HG03159 (cell line): ENCODE measurements at regions not wholly inside any gene's neighbourhood (a gene's known extent, or its start where the extent isn't known, plus 50 kb on each side); places are given as distances from the start of the nearest gene placed in this dataset.
"Not testable (repeated sequence)": the region's sequence is repeated elsewhere in the genome, so short reads cannot be mapped to it uniquely, and the experiment has no call there.

Experiments
- ATAC-seq: cut with Tn5 transposase; IDR thresholded peaks from one replicate; pipeline ENCODE4 v1.9.1; 2021; ENCODE audit warnings: mild to moderate bottlenecking, moderate library complexity; ENCODE audit not compliant: unreplicated experiment

GRCh38 chr4:112940336-112940735 lies 109.1 kb upstream of the ANK2 start:
- no peak for ATAC-seq

DNA sequence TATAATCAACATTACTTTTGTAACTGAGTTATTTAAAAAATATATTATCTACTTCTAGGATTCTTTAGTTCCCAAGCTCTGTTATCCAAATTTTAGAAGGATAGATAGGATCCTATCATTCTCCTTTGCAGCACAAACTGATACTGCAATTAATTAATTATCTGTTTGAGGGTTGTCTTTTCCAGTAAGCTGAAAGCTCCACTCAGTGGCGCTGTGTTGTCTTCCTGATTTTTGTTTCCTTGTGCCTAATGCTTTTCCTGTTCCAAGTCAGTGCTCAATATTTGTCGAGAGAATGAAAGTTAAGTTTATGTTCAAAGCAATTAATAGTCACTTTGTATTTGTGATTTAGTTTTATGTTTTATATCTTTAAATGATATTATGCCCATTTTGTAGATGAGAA lies 107.4 kb upstream of the ANK2 start:
- ATAC-seq = no peak

DNA sequence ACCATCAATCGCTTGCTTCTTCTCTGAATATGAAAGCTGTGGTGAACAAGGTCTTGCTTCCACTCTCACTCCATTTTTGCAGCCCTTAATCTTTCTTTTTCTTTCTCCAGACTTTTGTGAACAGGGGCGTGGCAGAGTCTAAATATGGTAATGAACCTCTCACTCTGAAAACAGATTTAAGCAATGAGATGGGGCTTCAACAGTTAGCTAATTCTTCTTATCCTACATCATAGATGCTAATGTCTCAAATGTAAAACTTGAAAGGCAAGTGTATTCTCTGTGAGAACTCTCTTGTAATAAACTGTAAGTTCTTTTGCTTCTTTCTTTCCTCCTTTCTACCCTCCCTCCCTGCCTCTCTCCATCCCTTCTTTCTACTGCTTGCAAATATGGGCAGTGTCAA lies 106.5 kb upstream of the ANK2 start:
- no peak for ATAC-seq

DNA sequence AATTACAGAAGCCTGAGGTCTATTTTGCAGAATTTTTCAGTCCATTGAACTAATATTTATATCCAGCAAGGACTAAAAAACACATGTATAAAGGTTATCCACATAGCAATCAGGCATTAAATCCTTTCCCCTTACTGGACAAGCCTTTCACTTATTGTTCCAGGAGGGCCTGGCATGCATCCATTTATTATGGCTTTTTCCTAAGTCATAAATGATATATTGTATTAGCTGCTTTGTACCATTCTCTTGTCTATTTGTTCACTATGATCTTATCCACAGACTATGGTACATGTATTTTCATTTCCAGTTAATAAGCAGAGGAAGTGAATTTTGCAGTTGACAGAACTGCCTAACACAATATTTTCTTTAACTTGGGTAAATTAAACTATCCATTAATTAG lies 105.4 kb upstream of the ANK2 start:
- ATAC-seq = no peak

GRCh38 chr4:112946127-112946526 lies 103.3 kb upstream of the ANK2 start:
- ATAC-seq = no peak

- ATAC-seq = no peak
Observed at GRCh38 chr4:112947616-112948015, 101.8 kb upstream of the ANK2 start.

DNA sequence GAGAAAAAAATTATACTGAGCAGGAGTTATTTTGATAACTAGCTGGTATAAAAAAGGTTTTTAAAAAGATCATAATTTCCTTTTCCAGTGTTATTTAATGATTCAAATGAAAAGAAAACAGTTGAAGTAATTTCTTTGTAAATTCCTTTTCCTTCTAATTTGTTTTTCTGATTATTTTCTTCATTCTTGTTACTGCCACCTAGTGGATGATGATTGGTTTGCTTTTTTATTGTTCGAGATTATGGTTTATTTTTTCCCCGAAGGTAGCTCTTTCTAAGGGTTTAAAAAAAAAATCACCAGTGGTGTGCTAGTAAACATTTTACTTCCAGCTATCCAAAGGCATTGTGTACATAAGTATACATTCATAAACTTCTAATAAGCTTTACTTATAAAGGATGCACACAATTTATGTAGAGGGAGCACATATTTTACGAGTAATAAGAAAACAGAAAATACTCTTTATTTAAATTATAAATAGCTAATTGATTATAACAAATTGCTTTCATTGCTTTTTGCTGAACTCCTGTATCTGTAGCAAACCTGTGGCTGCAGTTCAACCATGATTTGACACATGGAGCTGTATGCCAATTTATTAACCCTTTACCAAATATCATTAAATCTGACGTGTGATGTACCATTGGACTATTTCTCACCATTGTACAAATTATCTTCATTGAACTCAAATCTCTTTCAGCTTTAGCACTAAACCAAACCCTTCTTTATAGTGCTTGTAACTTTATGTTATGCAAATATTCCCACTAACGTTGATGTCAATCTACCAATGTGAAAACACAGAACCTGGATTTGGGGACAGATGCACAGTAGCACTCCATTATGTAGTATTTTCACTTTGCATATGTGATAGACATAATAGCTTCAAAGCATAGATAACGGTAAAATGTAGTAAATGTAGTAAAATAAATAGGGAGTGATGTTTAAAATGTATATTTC lies 97.8 kb upstream of the ANK2 start:
- ATAC-seq = no peak

- no peak for ATAC-seq
Observed at GRCh38 chr4:112952313-112952700, 97.1 kb upstream of the ANK2 start.

DNA sequence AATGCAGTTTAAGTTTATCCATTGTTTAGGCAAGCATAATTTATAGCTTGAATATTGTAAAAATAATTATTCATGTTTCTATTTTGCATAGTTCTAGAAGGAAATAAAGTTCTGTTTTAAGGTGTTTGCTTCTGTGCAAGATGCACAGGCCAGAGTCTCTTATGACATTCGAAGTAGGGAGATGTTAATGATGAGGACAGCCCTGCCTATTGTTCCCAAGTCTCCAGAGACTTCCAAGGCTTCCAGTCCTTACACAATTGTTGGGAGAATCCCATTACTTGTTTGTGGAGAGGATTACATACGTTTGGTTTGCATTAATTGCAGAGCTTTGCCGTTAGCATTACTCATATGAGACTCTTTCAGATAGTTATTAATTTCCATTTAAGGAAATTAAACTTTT lies 96.2 kb upstream of the ANK2 start:
- no peak for ATAC-seq

GRCh38 chr4:112954286-112954685 lies 95.2 kb upstream of the ANK2 start:
- no peak for ATAC-seq

DNA sequence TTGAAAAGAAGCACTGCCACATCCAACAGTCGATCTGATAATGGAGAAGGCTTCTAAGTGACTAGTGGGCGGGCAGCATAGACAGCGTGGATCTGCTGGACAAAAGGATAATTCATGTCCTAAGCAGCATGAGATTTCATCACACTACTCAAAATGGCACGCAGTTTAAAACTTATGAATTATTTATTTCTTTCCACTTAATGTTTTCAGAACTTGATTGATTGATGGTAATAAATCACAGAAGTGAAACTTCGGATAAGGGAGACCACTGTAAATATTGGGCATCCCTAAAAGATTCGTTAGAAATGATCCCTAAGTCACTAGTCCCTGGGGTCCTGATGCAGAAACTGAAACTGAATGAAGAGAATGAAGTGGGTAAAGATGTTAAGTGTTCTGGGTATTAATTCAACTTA lies 93.0 kb upstream of the ANK2 start:
- ATAC-seq = no peak

- not testable (repeated sequence) for ATAC-seq
Observed at GRCh38 chr4:112957764-112958163, 91.7 kb upstream of the ANK2 start.

DNA sequence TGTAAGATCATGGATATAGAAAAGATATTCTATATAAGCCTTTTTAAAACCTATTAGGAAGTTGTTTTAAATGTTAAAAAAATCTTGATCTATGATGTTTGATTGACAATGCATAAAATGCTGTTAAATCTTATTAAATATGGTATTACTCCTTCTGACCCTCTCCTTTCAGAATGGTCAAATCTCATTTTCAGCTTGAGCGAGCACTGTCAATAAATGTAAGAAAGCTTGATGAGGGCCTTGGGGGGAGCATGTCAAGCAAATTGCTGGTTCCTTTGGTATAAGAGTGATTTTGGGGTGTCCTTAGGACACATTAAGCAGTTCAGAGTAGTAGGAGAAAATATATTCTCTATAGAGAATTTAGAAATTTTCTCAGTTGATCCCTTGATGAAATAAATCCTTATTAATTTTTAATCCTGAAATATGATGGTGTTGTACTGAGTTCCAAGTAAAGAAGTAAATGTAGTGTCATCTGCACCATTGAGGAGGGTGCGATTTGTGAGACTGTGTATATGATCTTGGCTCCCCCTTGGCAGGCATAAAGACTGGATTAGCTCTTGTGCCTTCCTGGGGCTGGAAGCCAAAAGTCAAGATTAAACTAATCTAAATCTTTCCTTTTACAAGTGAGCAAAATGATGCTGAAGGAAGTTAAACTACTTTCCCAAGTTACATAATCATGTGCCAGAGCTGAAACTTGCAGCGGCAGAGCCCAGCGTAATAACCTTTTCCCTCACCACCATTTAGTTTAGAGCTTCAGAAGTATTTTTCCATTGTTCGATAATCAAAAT lies 82.6 kb upstream of the ANK2 start:
- ATAC-seq = no peak

DNA sequence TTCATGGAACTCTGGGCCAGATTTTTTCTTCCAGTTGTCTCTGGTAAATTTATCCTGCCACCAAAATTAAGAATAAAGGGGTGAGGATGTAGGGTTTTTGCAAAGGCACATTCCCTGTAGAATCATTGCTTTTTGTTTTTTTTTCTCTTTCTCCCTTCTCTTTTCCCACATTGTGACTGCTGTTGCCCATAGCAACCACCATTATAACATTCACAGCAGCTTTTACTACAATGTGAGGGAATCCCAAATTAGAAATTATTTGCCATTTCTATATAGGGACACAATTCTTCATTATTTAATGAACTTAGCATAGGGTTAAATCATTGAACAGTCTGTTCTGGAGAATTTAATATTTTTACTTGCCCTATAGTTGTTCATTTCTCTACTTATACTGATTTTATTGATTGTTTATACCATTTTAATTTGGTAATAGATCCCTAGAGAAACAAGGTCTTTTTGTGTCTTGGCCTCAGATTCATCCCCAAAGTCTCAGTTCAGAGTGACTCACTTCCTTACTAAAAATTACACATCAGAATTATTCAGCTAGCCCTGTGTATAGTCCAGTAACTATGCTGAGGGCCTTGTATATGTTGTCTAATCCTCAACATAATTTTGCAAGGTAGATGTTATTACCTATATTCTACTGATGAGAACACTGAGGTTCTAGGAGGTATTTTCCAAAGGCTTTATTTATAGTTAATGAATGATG lies 80.8 kb upstream of the ANK2 start:
- no peak for ATAC-seq

- no peak for ATAC-seq
Observed at GRCh38 chr4:112970903-112971302, 78.5 kb upstream of the ANK2 start.

GRCh38 chr4:112973750-112974251 lies 75.7 kb upstream of the ANK2 start:
- ATAC-seq = no peak

DNA sequence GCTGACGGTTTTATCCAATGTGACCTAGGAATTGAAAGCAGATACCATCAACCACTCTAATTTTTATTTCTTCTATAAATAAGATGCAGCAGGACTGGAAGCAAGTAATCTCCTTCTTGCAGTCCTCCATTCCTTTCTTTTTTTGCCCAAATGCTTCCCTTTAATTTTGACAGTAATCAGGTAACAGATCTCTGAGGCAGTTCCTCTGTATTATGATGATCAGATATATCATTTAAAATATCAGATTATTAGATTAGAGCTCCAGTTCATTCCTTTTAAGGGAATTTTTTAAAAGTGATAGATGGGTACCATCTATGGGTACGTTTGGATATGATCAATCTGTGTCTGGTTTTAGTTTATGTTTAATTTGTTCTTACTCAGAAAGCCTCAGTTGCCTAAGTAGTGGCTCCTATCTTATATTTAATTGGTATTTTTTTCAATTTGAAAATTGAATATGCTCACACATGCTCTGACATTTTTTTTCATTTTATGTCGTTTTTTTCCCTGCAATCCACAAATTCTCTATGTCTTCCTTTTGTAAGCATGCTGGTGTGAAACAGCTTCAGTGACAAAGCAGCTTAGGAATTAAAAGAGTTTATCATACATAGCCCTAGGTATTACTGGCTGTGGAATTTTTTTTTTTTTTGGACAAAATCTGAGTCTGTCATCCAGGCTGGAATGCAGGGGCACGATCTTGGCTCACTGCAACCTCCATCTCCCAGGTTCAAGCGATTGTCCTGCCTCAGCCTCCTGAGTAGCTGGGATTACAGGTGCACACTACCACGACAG lies 73.7 kb upstream of the ANK2 start:
- no peak for ATAC-seq

- no peak for ATAC-seq
Observed at GRCh38 chr4:112978691-112979472, 70.6 kb upstream of the ANK2 start.

GRCh38 chr4:112979881-112980421 lies 69.5 kb upstream of the ANK2 start:
- no peak for ATAC-seq
